ENCODE measurements at regions not wholly inside any gene's neighbourhood (a gene's known extent, or its start where the extent isn't known, plus 50 kb on each side); places are given as distances from the start of the nearest gene placed in this dataset.
"Not testable (repeated sequence)": the region's sequence is repeated elsewhere in the genome, so short reads cannot be mapped to it uniquely, and the experiment has no call there.

DNA sequence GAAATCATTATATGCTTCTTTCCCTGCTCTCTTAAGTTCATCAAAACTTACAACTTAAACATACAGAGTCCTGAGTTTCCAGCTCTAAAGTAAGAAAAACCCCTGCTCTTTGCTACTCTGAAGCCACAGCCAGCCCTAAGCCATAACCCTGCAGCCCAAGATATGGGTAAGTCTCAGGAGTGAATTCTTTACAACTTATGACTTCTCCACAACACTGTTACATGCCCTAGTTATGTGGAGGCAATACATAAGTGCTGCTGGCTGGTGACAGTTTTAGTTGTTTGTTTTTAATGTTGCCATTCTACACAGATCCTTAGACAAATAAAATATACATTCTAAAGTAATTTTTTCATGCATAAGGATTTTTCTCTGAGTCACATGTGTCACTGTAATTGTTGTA, 100.2 kb downstream of the FBXO8 start:
- Histone ChIP-seq H3K27me3 (peaks cover 0 to 4% of the 10 kb centered on the region in 2 donors), H3K4me1 (no peaks in the 10 kb centered on the region), H3K4me3 (no peak overlapping the region), H3K36me3 (no peaks in the 10 kb centered on the region), H3K27ac (no peak overlapping the region), H3K9me3 (no peaks in the 10 kb centered on the region)
- DNase-seq (no peak), ATAC-seq (no peak)
- intact Hi-C loops (cut with DNase I): no loop called here
- TF ChIP-seq, protein P1, sequence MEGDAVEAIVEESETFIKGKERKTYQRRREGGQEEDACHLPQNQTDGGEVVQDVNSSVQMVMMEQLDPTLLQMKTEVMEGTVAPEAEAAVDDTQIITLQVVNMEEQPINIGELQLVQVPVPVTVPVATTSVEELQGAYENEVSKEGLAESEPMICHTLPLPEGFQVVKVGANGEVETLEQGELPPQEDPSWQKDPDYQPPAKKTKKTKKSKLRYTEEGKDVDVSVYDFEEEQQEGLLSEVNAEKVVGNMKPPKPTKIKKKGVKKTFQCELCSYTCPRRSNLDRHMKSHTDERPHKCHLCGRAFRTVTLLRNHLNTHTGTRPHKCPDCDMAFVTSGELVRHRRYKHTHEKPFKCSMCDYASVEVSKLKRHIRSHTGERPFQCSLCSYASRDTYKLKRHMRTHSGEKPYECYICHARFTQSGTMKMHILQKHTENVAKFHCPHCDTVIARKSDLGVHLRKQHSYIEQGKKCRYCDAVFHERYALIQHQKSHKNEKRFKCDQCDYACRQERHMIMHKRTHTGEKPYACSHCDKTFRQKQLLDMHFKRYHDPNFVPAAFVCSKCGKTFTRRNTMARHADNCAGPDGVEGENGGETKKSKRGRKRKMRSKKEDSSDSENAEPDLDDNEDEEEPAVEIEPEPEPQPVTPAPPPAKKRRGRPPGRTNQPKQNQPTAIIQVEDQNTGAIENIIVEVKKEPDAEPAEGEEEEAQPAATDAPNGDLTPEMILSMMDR (IDR thresholded peaks at IDR 0.05): no peak
- no peak for TF ChIP-seq POLR2A (IDR thresholded peaks at IDR 0.05)

DNA sequence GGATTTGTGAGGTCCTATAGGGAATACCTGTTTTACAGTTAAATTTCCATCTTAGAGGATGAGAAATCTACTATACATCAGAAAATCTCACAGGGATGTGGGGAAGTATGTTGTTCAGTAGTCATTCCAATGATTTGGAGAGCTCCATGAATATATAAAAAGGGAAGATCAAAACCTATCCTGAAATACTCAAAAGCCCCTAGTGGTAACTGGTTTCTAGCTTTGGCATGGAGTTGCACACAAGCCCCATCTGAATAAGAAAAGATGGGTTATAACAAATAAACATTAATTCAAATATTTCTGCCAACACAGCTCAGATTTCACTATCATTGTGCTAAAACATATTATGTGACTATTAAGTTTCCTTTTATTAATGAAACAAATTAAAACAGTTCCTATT, 101.6 kb downstream of the FBXO8 start:
- ATAC-seq: no peak

DNA sequence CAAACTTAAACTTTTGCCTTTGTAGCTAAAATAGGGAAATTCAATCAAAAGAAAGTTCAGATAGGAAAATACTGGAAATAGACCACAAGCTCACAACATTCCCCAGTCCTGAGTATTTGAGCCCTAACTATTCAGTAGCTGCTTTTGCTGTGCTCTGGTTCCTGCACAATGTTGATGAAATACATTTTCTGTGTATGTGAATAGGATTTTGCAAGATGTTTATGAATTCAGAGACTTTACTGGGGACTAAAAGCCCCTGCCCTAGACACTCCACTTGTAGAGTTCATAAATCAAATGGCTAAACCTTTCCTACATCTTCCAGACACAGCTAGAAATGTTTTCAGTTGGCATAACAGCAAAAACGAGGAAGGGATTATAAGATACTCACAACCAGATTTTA, 105.9 kb downstream of the FBXO8 start:
- ATAC-seq: no peak
- TF ChIP-seq, protein P1 (IDR thresholded peaks at IDR 0.05): no peak
- TF ChIP-seq POLR2A (IDR thresholded peaks at IDR 0.05): no peak
- Histone ChIP-seq H3K4me3 (no peak overlapping the region), H3K9me3 (no peaks in the 10 kb centered on the region), H3K27me3 (peaks cover 0 to 4% of the 10 kb centered on the region in 2 donors), H3K27ac (no peak overlapping the region), H3K36me3 (no peaks in the 10 kb centered on the region), H3K4me1 (no peaks in the 10 kb centered on the region)
- intact Hi-C loops (cut with DNase I): no loop called here
- 8% methylated on average over 1 of the region's 1 CpG for WGBS (ENCODE audit: insufficient coverage, low coverage, low lambda C conversion rate, missing lambda C conversion rate)
- no peak for DNase-seq

More for the DNA sequence above, 101.6 kb downstream of the FBXO8 start:
- H3K4me1 ChIP-seq: no peaks in the 10 kb centered on the region
- H3K27me3 ChIP-seq: peaks cover 0 to 4% of the 10 kb centered on the region in 2 donors
- no peak for TF ChIP-seq POLR2A (IDR thresholded peaks at IDR 0.05)
- TF ChIP-seq, protein P1 (IDR thresholded peaks at IDR 0.05): no peak
- H3K4me3 ChIP-seq: no peak overlapping the region
- no peak overlapping the region for H3K27ac ChIP-seq
- DNase-seq: no peak
- no peaks in the 10 kb centered on the region for H3K9me3 ChIP-seq
- H3K36me3 ChIP-seq: no peaks in the 10 kb centered on the region
- intact Hi-C loops (cut with DNase I): no loop called here

DNA sequence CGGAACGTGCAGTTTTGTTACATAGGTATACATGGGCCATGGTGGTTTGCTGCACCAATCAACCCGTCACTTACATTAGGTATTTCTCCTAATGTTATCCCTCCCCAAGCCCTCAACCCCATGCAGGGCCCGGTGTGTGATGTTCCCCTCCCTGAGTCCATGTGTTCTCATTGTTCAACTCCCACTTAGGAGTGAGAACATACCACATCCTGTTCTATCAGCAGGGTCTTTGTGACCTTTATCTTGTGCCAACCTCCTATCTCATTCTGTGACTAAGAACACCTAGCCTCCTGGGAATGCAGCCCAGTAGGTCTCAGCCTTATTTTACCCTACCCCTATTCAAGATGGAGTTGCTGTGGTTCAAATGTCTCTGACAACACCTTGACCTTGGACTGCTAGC, 107.6 kb downstream of the FBXO8 start:
- H3K4me3 ChIP-seq; H3K9me3 ChIP-seq; H3K36me3 ChIP-seq; H3K27ac ChIP-seq; intact Hi-C loops (cut with DNase I); DNase-seq; ATAC-seq; H3K4me1 ChIP-seq; H3K27me3 ChIP-seq: not testable (repeated sequence)
- 60% methylated on average over 1 of the region's 4 CpGs for WGBS (ENCODE audit: insufficient coverage, low coverage, low lambda C conversion rate, missing lambda C conversion rate)

DNA sequence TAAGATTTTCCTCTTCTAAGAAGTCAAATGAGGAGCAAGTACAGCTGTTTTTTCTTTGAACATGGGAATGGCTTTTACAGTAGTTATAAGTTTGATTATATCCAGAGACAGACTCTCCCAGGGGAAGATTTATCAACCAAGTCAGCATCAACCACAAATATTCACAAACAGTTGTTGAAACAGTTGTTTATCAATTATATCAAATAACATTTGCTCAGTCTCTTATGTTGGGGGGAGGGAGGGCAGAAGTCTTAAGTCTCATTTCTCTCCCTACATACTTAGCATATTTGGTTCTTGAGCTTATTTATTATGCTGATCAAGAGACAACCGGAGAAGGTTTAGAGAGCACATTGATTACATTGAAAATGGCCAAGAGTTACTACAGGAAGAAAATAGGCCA, 110.1 kb downstream of the FBXO8 start:
- no peaks in the 10 kb centered on the region for H3K4me1 ChIP-seq
- TF ChIP-seq POLR2A (IDR thresholded peaks at IDR 0.05): no peak
- TF ChIP-seq, protein P1 (IDR thresholded peaks at IDR 0.05): no peak
- no peak overlapping the region for H3K27ac ChIP-seq
- DNase-seq (no peak), ATAC-seq (no peak)
- intact Hi-C loops (cut with DNase I): no loop called here
- H3K27me3 ChIP-seq: no peaks in the 10 kb centered on the region
- 71% methylated on average over 1 of the region's 1 CpG for WGBS (ENCODE audit: insufficient coverage, low coverage, low lambda C conversion rate, missing lambda C conversion rate)
- no peaks in the 10 kb centered on the region for H3K36me3 ChIP-seq
- H3K4me3 ChIP-seq: no peak overlapping the region
- no peaks in the 10 kb centered on the region for H3K9me3 ChIP-seq

All from right lobe of liver (tissue), 6 donors.